Hepatocyte (in vitro differentiated cells): ENCODE measurements at regions not wholly inside any gene's neighbourhood (a gene's known extent, or its start where the extent isn't known, plus 50 kb on each side); places are given as distances from the start of the nearest gene placed in this dataset.

Source experiments
- EZH2 ChIP-seq: fragments of 200-600 bp; sonication (generic); IDR thresholded peaks from 2 replicates; pipeline ENCODE4 v1.6.1; 2016; ENCODE audit warnings: antibody characterized with exemption, mild to moderate bottlenecking, borderline replicate concordance
- EZH2phosphoT487 ChIP-seq: fragments of 200-600 bp; sonication (generic); IDR thresholded peaks from one replicate; pipeline ENCODE4 v1.6.1; 2018; ENCODE audit warnings: antibody characterized with exemption, mild to moderate bottlenecking, low read depth, moderate library complexity; ENCODE audit not compliant: unreplicated experiment, severe bottlenecking
- TF ChIP-seq, protein P1 (sequence below): fragments of 200-600 bp; sonication (generic); IDR thresholded peaks from 2 replicates; pipeline ENCODE4 v1.5.1; 2016; ENCODE audit warnings: antibody characterized with exemption, mild to moderate bottlenecking; ENCODE audit not compliant: poor library complexity

DNA sequence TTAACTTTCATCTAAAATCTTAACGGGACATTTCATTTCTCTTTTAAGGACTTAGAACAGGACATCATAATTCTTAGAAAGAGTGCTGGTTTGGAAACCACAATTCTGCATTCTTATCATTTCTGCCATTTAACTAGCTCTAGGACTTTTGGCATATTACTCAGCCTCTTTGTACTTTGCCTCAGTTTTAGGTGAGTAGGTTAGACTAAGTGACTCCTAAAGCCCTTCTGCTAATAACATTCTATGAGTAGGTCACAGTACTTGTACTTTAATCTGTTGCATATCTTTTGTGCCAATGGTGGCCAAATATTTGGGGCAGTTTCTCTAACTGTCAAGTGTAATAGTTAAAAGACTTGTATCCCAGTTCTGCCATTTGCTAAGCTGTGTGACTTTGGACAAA is 115.4 kb upstream of the NUDT6 start:
- TF ChIP-seq, protein P1, sequence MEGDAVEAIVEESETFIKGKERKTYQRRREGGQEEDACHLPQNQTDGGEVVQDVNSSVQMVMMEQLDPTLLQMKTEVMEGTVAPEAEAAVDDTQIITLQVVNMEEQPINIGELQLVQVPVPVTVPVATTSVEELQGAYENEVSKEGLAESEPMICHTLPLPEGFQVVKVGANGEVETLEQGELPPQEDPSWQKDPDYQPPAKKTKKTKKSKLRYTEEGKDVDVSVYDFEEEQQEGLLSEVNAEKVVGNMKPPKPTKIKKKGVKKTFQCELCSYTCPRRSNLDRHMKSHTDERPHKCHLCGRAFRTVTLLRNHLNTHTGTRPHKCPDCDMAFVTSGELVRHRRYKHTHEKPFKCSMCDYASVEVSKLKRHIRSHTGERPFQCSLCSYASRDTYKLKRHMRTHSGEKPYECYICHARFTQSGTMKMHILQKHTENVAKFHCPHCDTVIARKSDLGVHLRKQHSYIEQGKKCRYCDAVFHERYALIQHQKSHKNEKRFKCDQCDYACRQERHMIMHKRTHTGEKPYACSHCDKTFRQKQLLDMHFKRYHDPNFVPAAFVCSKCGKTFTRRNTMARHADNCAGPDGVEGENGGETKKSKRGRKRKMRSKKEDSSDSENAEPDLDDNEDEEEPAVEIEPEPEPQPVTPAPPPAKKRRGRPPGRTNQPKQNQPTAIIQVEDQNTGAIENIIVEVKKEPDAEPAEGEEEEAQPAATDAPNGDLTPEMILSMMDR: no peak
- TF ChIP-seq EZH2: no peak
- TF ChIP-seq EZH2phosphoT487: no peak
